Loucy (cell line): ENCODE measurements at regions not wholly inside any gene's neighbourhood (a gene's known extent, or its start where the extent isn't known, plus 50 kb on each side); places are given as distances from the start of the nearest gene placed in this dataset.

Experiments
- H2AFZ ChIP-seq: fragments of 200-600 bp; sonication (generic); 2 replicates; pipeline ENCODE4 v1.6.0; 2016; ENCODE audit warnings: antibody characterized with exemption, mild to moderate bottlenecking, low read length, moderate library complexity
- H3F3A ChIP-seq: fragments of 200-600 bp; 2 replicates; pipeline ENCODE4 v1.6.0; 2016; ENCODE audit warnings: antibody characterized with exemption, low read depth, mild to moderate bottlenecking
- H3K27me3 ChIP-seq: fragments of 200-600 bp; sonication (generic); 2 replicates; pipeline ENCODE4 v1.6.1; 2014; ENCODE audit warnings: low read length, mild to moderate bottlenecking; ENCODE audit not compliant: insufficient read depth, poor library complexity, severe bottlenecking
- H3K36me3 ChIP-seq: fragments of 200-600 bp; sonication (generic); 2 replicates; pipeline ENCODE4 v1.6.1; 2016; ENCODE audit warnings: low read length; ENCODE audit not compliant: insufficient read depth
- H3K4me1 ChIP-seq: fragments of 200-600 bp; sonication (generic); 2 replicates; pipeline ENCODE4 v1.5.1; 2014; ENCODE audit warnings: low read length, mild to moderate bottlenecking; ENCODE audit not compliant: insufficient read depth, poor library complexity, severe bottlenecking
- H3K4me2 ChIP-seq: fragments of 200-600 bp; sonication (generic); 2 replicates; pipeline ENCODE4 v1.6.0; 2014; ENCODE audit warnings: antibody characterized with exemption, low read length, low read depth, mild to moderate bottlenecking; ENCODE audit not compliant: poor library complexity, severe bottlenecking
- H3K4me3 ChIP-seq: fragments of 200-600 bp; sonication (generic); 2 replicates; pipeline ENCODE4 v1.5.1; 2014; ENCODE audit warnings: low read length, mild to moderate bottlenecking, mixed read lengths; ENCODE audit not compliant: poor library complexity, severe bottlenecking
- H3K79me2 ChIP-seq: fragments of 200-600 bp; sonication (generic); 2 replicates; pipeline ENCODE4 v1.6.1; 2014; ENCODE audit warnings: low read length; ENCODE audit not compliant: insufficient read depth
- H3K9ac ChIP-seq: fragments of 200-600 bp; sonication (generic); 2 replicates; pipeline ENCODE4 v1.6.0; 2014; ENCODE audit warnings: mild to moderate bottlenecking, low read depth, low read length, moderate library complexity; ENCODE audit not compliant: poor library complexity, severe bottlenecking
- H3K9me2 ChIP-seq: fragments of 200-600 bp; sonication (generic); replicated peaks from 2 replicates; pipeline ENCODE4 v1.6.1; 2016; ENCODE audit warnings: low read depth, low read length, mixed read lengths
- H3K9me3 ChIP-seq: fragments of 200-600 bp; sonication (generic); 2 replicates; pipeline ENCODE4 v1.6.1; 2014; ENCODE audit warnings: mild to moderate bottlenecking, antibody characterized with exemption, low read length, low read depth; ENCODE audit not compliant: insufficient read depth
- H4K20me1 ChIP-seq: fragments of 200-600 bp; sonication (generic); 2 replicates; pipeline ENCODE4 v1.6.0; 2014; ENCODE audit warnings: antibody characterized with exemption, low read length, mild to moderate bottlenecking; ENCODE audit not compliant: insufficient read depth, poor library complexity, severe bottlenecking
- EZH2phosphoT487 ChIP-seq: fragments of 200-600 bp; IDR thresholded peaks from 2 replicates; pipeline ENCODE4 v1.6.1; 2018; ENCODE audit warnings: antibody characterized with exemption, mild to moderate bottlenecking, moderate library complexity, borderline replicate concordance
- TF ChIP-seq, protein P1 (sequence below): fragments of 200-600 bp; sonication (generic); conservative IDR thresholded peaks from 2 replicates; pipeline ENCODE4 v1.5.1; 2014; ENCODE audit warnings: mild to moderate bottlenecking, antibody characterized with exemption, low read length

DNA sequence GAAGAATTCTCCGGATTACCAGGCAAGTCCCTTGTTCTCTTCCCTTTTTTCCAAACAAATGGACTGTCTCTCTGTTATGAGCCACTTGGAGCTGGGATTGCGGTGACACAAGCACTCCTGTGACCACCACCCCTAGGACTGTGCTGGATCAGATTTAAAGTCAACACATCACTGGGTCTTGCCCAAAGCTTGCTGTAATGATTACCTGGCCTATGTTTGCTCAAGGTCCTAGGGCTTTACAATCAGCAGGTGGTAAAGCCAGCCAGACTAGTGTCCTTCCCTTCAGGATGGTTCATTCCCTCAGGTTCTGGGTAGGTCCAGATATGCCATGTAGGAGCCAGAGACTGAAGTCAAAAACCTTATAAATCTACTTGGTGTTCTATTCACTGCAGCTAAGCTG, 144.7 kb downstream of the COX18 start:
- no peaks in the 10 kb centered on the region for H3F3A ChIP-seq
- no peak overlapping the region for H3K9ac ChIP-seq
- no peak overlapping the region for H3K4me2 ChIP-seq
- H4K20me1 ChIP-seq = no peaks in the 10 kb centered on the region
- no peaks in the 10 kb centered on the region for H3K79me2 ChIP-seq
- no peak overlapping the region for H3K4me3 ChIP-seq
- H2AFZ ChIP-seq = no peak overlapping the region
- no peaks in the 10 kb centered on the region for H3K27me3 ChIP-seq
- TF ChIP-seq EZH2phosphoT487 = no peak
- TF ChIP-seq, protein P1, sequence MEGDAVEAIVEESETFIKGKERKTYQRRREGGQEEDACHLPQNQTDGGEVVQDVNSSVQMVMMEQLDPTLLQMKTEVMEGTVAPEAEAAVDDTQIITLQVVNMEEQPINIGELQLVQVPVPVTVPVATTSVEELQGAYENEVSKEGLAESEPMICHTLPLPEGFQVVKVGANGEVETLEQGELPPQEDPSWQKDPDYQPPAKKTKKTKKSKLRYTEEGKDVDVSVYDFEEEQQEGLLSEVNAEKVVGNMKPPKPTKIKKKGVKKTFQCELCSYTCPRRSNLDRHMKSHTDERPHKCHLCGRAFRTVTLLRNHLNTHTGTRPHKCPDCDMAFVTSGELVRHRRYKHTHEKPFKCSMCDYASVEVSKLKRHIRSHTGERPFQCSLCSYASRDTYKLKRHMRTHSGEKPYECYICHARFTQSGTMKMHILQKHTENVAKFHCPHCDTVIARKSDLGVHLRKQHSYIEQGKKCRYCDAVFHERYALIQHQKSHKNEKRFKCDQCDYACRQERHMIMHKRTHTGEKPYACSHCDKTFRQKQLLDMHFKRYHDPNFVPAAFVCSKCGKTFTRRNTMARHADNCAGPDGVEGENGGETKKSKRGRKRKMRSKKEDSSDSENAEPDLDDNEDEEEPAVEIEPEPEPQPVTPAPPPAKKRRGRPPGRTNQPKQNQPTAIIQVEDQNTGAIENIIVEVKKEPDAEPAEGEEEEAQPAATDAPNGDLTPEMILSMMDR = no peak
- H3K9me2 ChIP-seq = no peaks in the 10 kb centered on the region
- 0 out of 2 replicates have a peak, but pooled peaks cover 2% of the 10 kb centered on the region for H3K9me3 ChIP-seq
- no peaks in the 10 kb centered on the region for H3K36me3 ChIP-seq
- H3K4me1 ChIP-seq = no peaks in the 10 kb centered on the region

DNA sequence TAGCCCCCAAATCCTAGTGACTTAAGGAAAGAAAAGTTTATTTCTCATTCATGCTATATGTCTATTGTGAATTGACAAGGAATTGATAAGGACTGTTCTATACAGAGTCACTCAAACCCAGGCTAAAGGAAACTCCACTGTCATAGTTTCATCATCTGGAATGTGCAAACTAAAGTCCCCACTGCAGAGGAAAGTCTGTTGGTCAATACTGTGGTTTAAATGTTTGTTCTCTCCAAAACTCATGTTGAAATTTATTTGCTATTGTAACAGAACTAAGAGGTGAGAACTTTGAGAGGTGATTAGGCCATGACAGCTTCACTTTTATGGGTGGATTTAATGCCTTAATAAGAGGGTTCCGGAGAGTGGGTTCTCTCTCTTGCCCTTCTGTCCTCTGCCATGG, 149.6 kb downstream of the COX18 start:
- H3K36me3 ChIP-seq = no peaks in the 10 kb centered on the region
- TF ChIP-seq, protein P1 = no peak
- no peak for TF ChIP-seq EZH2phosphoT487
- H3K4me1 ChIP-seq = no peaks in the 10 kb centered on the region
- no peaks in the 10 kb centered on the region for H4K20me1 ChIP-seq
- no peak overlapping the region for H2AFZ ChIP-seq
- H3K9me2 ChIP-seq = no peaks in the 10 kb centered on the region
- H3F3A ChIP-seq = no peaks in the 10 kb centered on the region
- no peak overlapping the region for H3K4me3 ChIP-seq
- no peaks in the 10 kb centered on the region for H3K79me2 ChIP-seq
- H3K27me3 ChIP-seq = no peaks in the 10 kb centered on the region
- no peak overlapping the region for H3K9ac ChIP-seq
- H3K9me3 ChIP-seq = no peaks in the 10 kb centered on the region
- no peak overlapping the region for H3K4me2 ChIP-seq

DNA sequence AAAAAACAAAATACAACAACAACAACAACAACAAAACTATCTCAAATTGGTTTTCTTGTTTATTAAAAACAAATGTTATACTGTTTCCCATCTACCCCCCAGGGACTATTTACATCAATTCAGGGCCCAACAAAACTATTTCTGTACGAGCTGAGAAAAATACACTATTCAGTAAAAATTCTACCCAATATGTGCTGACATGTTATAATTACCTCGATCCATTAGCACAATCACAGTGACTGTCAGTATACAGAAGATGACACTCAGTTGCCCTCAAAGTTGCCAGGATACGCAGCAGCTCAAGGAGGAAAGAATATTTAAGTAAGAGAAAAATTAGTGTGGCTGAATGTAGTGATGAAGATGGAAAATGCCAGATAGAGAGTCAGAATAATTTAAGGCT, 150.1 kb downstream of the COX18 start:
- Histone ChIP-seq H3K79me2 (no peaks in the 10 kb centered on the region), H3K4me2 (no peak overlapping the region), H3K36me3 (no peaks in the 10 kb centered on the region), H3F3A (no peaks in the 10 kb centered on the region), H3K27me3 (no peaks in the 10 kb centered on the region), H3K4me1 (no peaks in the 10 kb centered on the region), H4K20me1 (no peaks in the 10 kb centered on the region), H3K4me3 (no peak overlapping the region), H3K9me3 (no peaks in the 10 kb centered on the region), H2AFZ (no peak overlapping the region), H3K9me2 (no peaks in the 10 kb centered on the region), H3K9ac (no peak overlapping the region)
- TF ChIP-seq, protein P1 = no peak
- no peak for TF ChIP-seq EZH2phosphoT487
